Keratinocyte (primary cell): ENCODE measurements at regions not wholly inside any gene's neighbourhood (a gene's known extent, or its start where the extent isn't known, plus 50 kb on each side); places are given as distances from the start of the nearest gene placed in this dataset.

Source experiments
- DNase-seq: peaks from one replicate; pipeline ENCODE4 v3.0.0-alpha.2; 2011; ENCODE audit warnings: low read depth, missing footprints, low spot score
- FAIRE-seq: peaks from 2 replicates; lab custom pipeline; 2011; peaks lifted over from hg19 to GRCh38; lab: Jason Lieb, UNC
- H2AFZ ChIP-seq: 2 replicates; pipeline ENCODE4 v1.6.0; 2012; ENCODE audit warnings: low read length, control low read depth, inconsistent platforms; ENCODE audit not compliant: control insufficient read depth
- H3K27ac ChIP-seq: 2 replicates; pipeline ENCODE4 v1.5.1; 2011; ENCODE audit warnings: low read length; ENCODE audit not compliant: control insufficient read depth, insufficient read depth
- H3K27me3 ChIP-seq: 3 replicates; pipeline ENCODE4 v1.6.0; 2011; ENCODE audit warnings: low read length; ENCODE audit not compliant: control insufficient read depth, insufficient read depth; ENCODE audit errors: extremely low read depth
- H3K36me3 ChIP-seq, 2 experiments: 2 replicates in 1 of 2; 3 replicates in 1 of 2; pipeline ENCODE4 v1.5.1; 2011; ENCODE audit warnings: low read length in 2 of 2, mild to moderate bottlenecking in 1 of 2; ENCODE audit not compliant: control insufficient read depth in 2 of 2, insufficient read depth in 2 of 2; ENCODE audit errors: extremely low read depth in 1 of 2
- H3K4me1 ChIP-seq: 3 replicates; pipeline ENCODE4 v1.5.1; 2011; ENCODE audit warnings: low read length; ENCODE audit not compliant: control insufficient read depth, insufficient read depth; ENCODE audit errors: extremely low read depth
- H3K4me2 ChIP-seq: 3 replicates; pipeline ENCODE4 v1.6.0; 2011; ENCODE audit warnings: low read depth, low read length; ENCODE audit not compliant: control insufficient read depth, insufficient read depth; ENCODE audit errors: extremely low read depth
- H3K4me3 ChIP-seq, 3 experiments: fragments of 200-600 bp in 1 of 3; sonication (generic) in 1 of 3; 2 replicates in 2 of 3; 3 replicates in 1 of 3; pipeline ENCODE4 v1.5.1; 2011 to 2016; ENCODE audit warnings: low read length in 3 of 3, mild to moderate bottlenecking in 3 of 3, control low read depth in 2 of 3, inconsistent platforms in 1 of 3, low read depth in 1 of 3, mixed read lengths in 1 of 3, mixed run types in 1 of 3, moderate library complexity in 1 of 3; ENCODE audit not compliant: control insufficient read depth in 2 of 3, insufficient read depth in 2 of 3; ENCODE audit errors: extremely low read depth in 1 of 3
- H3K79me2 ChIP-seq: 2 replicates; pipeline ENCODE4 v1.6.0; 2012; ENCODE audit warnings: low read length; ENCODE audit not compliant: control insufficient read depth, insufficient read depth
- H3K9ac ChIP-seq: 3 replicates; pipeline ENCODE4 v1.6.0; 2011; ENCODE audit warnings: low read length; ENCODE audit not compliant: control insufficient read depth, insufficient read depth; ENCODE audit errors: extremely low read depth
- H3K9me1 ChIP-seq: 3 replicates; pipeline ENCODE4 v1.6.0; 2011; ENCODE audit warnings: low read length; ENCODE audit not compliant: control insufficient read depth, insufficient read depth; ENCODE audit errors: extremely low read depth
- H3K9me3 ChIP-seq: 2 replicates; pipeline ENCODE4 v1.5.1; 2012; ENCODE audit warnings: low read depth, low read length; ENCODE audit not compliant: control insufficient read depth
- H4K20me1 ChIP-seq: 3 replicates; pipeline ENCODE4 v1.6.0; 2011; ENCODE audit warnings: low read length; ENCODE audit not compliant: control insufficient read depth, insufficient read depth; ENCODE audit errors: extremely low read depth
- CTCF ChIP-seq, 3 experiments: IDR thresholded peaks in 1 of 3; conservative IDR thresholded peaks in 1 of 3; optimal IDR thresholded peaks in 1 of 3; 2 replicates in 2 of 3; 3 replicates in 1 of 3; pipeline versions ENCODE3 to v1.5.1; 2011; ENCODE audit warnings: low read length in 3 of 3, mild to moderate bottlenecking in 3 of 3, moderate library complexity in 2 of 3, control low read depth in 1 of 3, inconsistent platforms in 1 of 3; ENCODE audit not compliant: insufficient read depth in 2 of 3; ENCODE audit errors: extremely low read depth in 1 of 3
- EZH2 ChIP-seq: IDR thresholded peaks from one replicate; pipeline ENCODE4 v1.6.1; 2012; ENCODE audit warnings: inconsistent platforms, mild to moderate bottlenecking, low read length, moderate library complexity
- dilution Hi-C: fragments of 300-500 bp; cut with MboI; formaldehyde crosslinking; loops from one replicate; pipeline ENCODE4 v1.7.0; 2020; ENCODE audit warnings: low sequenced_read_pairs; ENCODE audit not compliant: extremely low pct_ligation_motif_present

GRCh38 chr6:160851031-160851430, 140.5 kb upstream of the MAP3K4 start:
- H3K36me3 ChIP-seq, result no peaks in the 10 kb centered on the region
- no peak for TF ChIP-seq CTCF (optimal IDR thresholded peaks at IDR 0.05 in 1 of 3, IDR thresholded peaks at IDR 0.05 in 1 of 3, conservative IDR thresholded peaks at IDR 0.05 in 1 of 3; ENCODE audit: extremely low read depth in 1 of 3, insufficient read depth in 2 of 3, low read length in 3 of 3)
- TF ChIP-seq EZH2, result no peak
- H3K4me2 ChIP-seq, result no peak overlapping the region
- no peaks in the 10 kb centered on the region for H3K9me3 ChIP-seq
- no peaks in the 10 kb centered on the region for H4K20me1 ChIP-seq
- no peaks in the 10 kb centered on the region for H3K79me2 ChIP-seq
- H3K4me3 ChIP-seq, result no peak overlapping the region
- H2AFZ ChIP-seq, result no peak overlapping the region
- no peaks in the 10 kb centered on the region for H3K27me3 ChIP-seq
- no peaks in the 10 kb centered on the region for H3K9me1 ChIP-seq
- dilution Hi-C loops, result no loop called here
- FAIRE-seq, result no peak
- DNase-seq, result no peak
- H3K27ac ChIP-seq, result no peak overlapping the region
- H3K4me1 ChIP-seq, result no peaks in the 10 kb centered on the region
- H3K9ac ChIP-seq, result no peak overlapping the region

- Histone ChIP-seq H3K4me1 (no peaks in the 10 kb centered on the region), H3K36me3 (no peaks in the 10 kb centered on the region), H4K20me1 (no peaks in the 10 kb centered on the region), H2AFZ (no peak overlapping the region), H3K9ac (no peak overlapping the region), H3K4me2 (no peak overlapping the region), H3K9me1 (no peaks in the 10 kb centered on the region), H3K79me2 (no peaks in the 10 kb centered on the region), H3K27me3 (no peaks in the 10 kb centered on the region), H3K9me3 (no peaks in the 10 kb centered on the region), H3K27ac (no peak overlapping the region), H3K4me3 (no peak overlapping the region)
- FAIRE-seq (no peak), DNase-seq (no peak)
- TF ChIP-seq EZH2 (no peak), CTCF (optimal IDR thresholded peaks at IDR 0.05 in 1 of 3, IDR thresholded peaks at IDR 0.05 in 1 of 3, conservative IDR thresholded peaks at IDR 0.05 in 1 of 3; ENCODE audit: extremely low read depth in 1 of 3, insufficient read depth in 2 of 3, low read length in 3 of 3) (no peak)
- dilution Hi-C loops, result no loop called here
Measured at GRCh38 chr6:160853946-160854345, 137.6 kb upstream of the MAP3K4 start.
